ENCODE measurements at regions not wholly inside any gene's neighbourhood (a gene's known extent, or its start where the extent isn't known, plus 50 kb on each side); places are given as distances from the start of the nearest gene placed in this dataset.
A peak's percentile ranks its signal among the peaks of the same experiment; 100 is the strongest.

GRCh38 chr4:182111586-182111985 is 131.6 kb upstream of the TENM3 start:
- peak; percentile 4 for DNase-seq (ENCODE audit: low read depth)
- no peak overlapping the region for H3K4me3 ChIP-seq (replicated peaks; ENCODE audit: low read depth, low read length)
- TF ChIP-seq, protein P1, sequence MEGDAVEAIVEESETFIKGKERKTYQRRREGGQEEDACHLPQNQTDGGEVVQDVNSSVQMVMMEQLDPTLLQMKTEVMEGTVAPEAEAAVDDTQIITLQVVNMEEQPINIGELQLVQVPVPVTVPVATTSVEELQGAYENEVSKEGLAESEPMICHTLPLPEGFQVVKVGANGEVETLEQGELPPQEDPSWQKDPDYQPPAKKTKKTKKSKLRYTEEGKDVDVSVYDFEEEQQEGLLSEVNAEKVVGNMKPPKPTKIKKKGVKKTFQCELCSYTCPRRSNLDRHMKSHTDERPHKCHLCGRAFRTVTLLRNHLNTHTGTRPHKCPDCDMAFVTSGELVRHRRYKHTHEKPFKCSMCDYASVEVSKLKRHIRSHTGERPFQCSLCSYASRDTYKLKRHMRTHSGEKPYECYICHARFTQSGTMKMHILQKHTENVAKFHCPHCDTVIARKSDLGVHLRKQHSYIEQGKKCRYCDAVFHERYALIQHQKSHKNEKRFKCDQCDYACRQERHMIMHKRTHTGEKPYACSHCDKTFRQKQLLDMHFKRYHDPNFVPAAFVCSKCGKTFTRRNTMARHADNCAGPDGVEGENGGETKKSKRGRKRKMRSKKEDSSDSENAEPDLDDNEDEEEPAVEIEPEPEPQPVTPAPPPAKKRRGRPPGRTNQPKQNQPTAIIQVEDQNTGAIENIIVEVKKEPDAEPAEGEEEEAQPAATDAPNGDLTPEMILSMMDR (IDR thresholded peaks at IDR 0.05; ENCODE audit: low read length, missing control alignments), result no peak

GRCh38 chr4:182113779-182114178 is 129.4 kb upstream of the TENM3 start:
- TF ChIP-seq, protein P1 (IDR thresholded peaks at IDR 0.05; ENCODE audit: low read length, missing control alignments), result no peak
- H3K4me3 ChIP-seq (replicated peaks; ENCODE audit: low read depth, low read length), result no peak overlapping the region
- DNase-seq (ENCODE audit: low read depth), result no peak

DNA sequence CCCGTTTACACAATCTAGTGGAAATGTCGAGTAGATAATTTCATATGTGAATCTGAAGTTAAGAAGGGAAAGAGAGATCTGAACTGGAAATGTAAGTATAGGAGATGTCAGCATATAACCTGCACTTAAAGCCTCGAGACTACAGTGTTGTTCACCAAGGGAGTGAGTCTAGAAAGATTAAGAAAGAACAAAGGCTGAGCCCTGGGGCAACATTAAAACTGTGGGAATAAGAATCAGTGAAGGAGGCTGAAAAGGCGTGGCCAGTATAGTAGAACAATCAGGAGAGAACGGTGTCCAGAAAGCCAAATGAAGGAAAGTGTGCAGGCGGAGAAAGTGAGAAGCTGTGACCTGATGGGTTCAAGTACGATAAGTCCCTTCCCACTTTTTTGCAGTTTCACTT is 118.8 kb upstream of the TENM3 start:
- TF ChIP-seq, protein P1 (IDR thresholded peaks at IDR 0.05; ENCODE audit: low read length, missing control alignments), result no peak
- no peak for DNase-seq (ENCODE audit: low read depth)
- H3K4me3 ChIP-seq (replicated peaks; ENCODE audit: low read depth, low read length), result no peak overlapping the region

DNA sequence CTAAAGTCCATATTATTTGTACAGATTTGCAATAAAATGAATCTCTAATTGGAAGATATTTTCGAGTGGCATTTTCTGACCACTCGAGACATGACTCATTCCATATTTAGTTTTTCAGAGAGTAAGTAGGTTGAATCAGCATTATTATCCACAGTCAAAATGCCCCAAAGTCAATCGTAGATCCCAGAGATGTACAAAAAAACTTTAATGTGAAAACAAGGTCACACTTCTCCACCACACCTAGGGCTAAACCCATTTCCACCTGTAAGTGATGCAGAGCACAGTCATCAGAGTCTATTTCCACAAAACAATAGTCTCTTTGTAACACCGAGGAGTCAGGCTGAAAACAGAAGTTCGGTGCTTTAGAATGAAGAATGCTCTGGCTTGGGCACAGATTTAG is 117.1 kb upstream of the TENM3 start:
- TF ChIP-seq, protein P1 (IDR thresholded peaks at IDR 0.05; ENCODE audit: low read length, missing control alignments), result no peak
- DNase-seq (ENCODE audit: low read depth), result no peak
- H3K4me3 ChIP-seq (replicated peaks; ENCODE audit: low read depth, low read length), result no peak overlapping the region

- TF ChIP-seq, protein P1 (IDR thresholded peaks at IDR 0.05; ENCODE audit: low read length, missing control alignments), result no peak
- H3K4me3 ChIP-seq (replicated peaks; ENCODE audit: low read depth, low read length), result no peak overlapping the region
- no peak for DNase-seq (ENCODE audit: low read depth)
These were observed 116.6 kb upstream of the TENM3 start for GRCh38 chr4:182126603-182127002.

- TF ChIP-seq, protein P1 (IDR thresholded peaks at IDR 0.05; ENCODE audit: low read length, missing control alignments), result no peak
- no peak overlapping the region for H3K4me3 ChIP-seq (replicated peaks; ENCODE audit: low read depth, low read length)
- DNase-seq (ENCODE audit: low read depth), result no peak
These were observed 110.2 kb upstream of the TENM3 start for GRCh38 chr4:182133033-182133432.

DNA sequence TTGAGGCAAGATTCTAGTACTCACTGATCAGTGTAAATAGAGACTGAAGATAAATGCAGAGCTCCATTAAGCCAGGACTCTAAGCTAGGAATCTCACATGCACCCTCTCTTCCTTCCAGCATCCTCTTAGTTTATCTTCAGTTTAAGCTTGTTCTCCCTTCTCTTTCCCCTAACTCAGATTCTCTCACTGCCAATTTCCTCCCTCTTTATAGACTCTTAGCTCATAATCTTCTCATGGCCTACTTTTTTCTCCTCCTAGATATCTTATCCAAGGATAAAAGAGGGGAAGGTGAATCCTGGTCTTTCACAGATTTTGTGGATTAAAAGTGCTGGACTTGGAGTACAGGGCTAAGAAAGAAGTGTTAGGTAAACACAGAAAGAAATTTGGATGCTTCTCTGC is 108.9 kb upstream of the TENM3 start:
- TF ChIP-seq, protein P1 (IDR thresholded peaks at IDR 0.05; ENCODE audit: low read length, missing control alignments), result no peak
- no peak for DNase-seq (ENCODE audit: low read depth)
- H3K4me3 ChIP-seq (replicated peaks; ENCODE audit: low read depth, low read length), result no peak overlapping the region
